Stimulated activated CD8-positive, alpha-beta memory T cell treated with anti-CD3 and anti-CD28 coated beads, Interleukin-4, amount 100 ng/mL, for 24 hours (primary cell): ENCODE measurements at regions not wholly inside any gene's neighbourhood (a gene's known extent, or its start where the extent isn't known, plus 50 kb on each side); places are given as distances from the start of the nearest gene placed in this dataset.
"Not testable (repeated sequence)": the region's sequence is repeated elsewhere in the genome, so short reads cannot be mapped to it uniquely, and the experiment has no call there.

Experiments
- DNase-seq: peaks from one replicate; pipeline ENCODE4 v3.0.0-alpha.2; 2020; ENCODE audit warnings: low read depth

- DNase-seq = no peak
Observed at GRCh38 chr3:95476534-95476933, 1337.9 kb upstream of the EPHA6 start.

- DNase-seq = no peak
Observed at GRCh38 chr3:95506174-95506573, 1308.2 kb upstream of the EPHA6 start.

- DNase-seq = no peak
Observed at GRCh38 chr3:95508124-95508523, 1306.3 kb upstream of the EPHA6 start.

- DNase-seq = no peak
Observed at GRCh38 chr3:95511828-95512227, 1302.6 kb upstream of the EPHA6 start.

GRCh38 chr3:95514260-95514659, 1300.1 kb upstream of the EPHA6 start:
- no peak for DNase-seq

GRCh38 chr3:95521396-95521795, 1293.0 kb upstream of the EPHA6 start:
- DNase-seq = no peak

- DNase-seq = no peak
Observed at GRCh38 chr3:95522449-95522848, 1291.9 kb upstream of the EPHA6 start.

GRCh38 chr3:95539950-95540483, 1274.4 kb upstream of the EPHA6 start:
- DNase-seq = no peak

GRCh38 chr3:95565502-95565901, 1248.9 kb upstream of the EPHA6 start:
- no peak for DNase-seq

GRCh38 chr3:95567346-95567745, 1247.0 kb upstream of the EPHA6 start:
- DNase-seq = no peak

GRCh38 chr3:95586754-95587153, 1227.6 kb upstream of the EPHA6 start:
- DNase-seq = no peak

- DNase-seq = not testable (repeated sequence)
Observed at GRCh38 chr3:95587641-95588040, 1226.8 kb upstream of the EPHA6 start.

- no peak for DNase-seq
Observed at GRCh38 chr3:95588473-95588872, 1225.9 kb upstream of the EPHA6 start.

- no peak for DNase-seq
Observed at GRCh38 chr3:95595416-95596075, 1218.8 kb upstream of the EPHA6 start.

- DNase-seq = no peak
Observed at GRCh38 chr3:95607926-95608325, 1206.5 kb upstream of the EPHA6 start.

- no peak for DNase-seq
Observed at GRCh38 chr3:95609411-95609810, 1205.0 kb upstream of the EPHA6 start.

- no peak for DNase-seq
Observed at GRCh38 chr3:95612611-95613010, 1201.8 kb upstream of the EPHA6 start.

GRCh38 chr3:95613993-95614392, 1200.4 kb upstream of the EPHA6 start:
- no peak for DNase-seq

- DNase-seq = no peak
Observed at GRCh38 chr3:95615592-95616310, 1198.6 kb upstream of the EPHA6 start.

- no peak for DNase-seq
Observed at GRCh38 chr3:95626107-95626506, 1188.3 kb upstream of the EPHA6 start.

GRCh38 chr3:95627293-95627692, 1187.1 kb upstream of the EPHA6 start:
- DNase-seq = no peak

GRCh38 chr3:95627697-95628096, 1186.7 kb upstream of the EPHA6 start:
- no peak for DNase-seq

GRCh38 chr3:95629802-95630201, 1184.6 kb upstream of the EPHA6 start:
- DNase-seq = no peak

- no peak for DNase-seq
Observed at GRCh38 chr3:95645291-95645690, 1169.1 kb upstream of the EPHA6 start.
